Loucy (cell line): ENCODE measurements at regions not wholly inside any gene's neighbourhood (a gene's known extent, or its start where the extent isn't known, plus 50 kb on each side); places are given as distances from the start of the nearest gene placed in this dataset.
"Not testable (repeated sequence)": the region's sequence is repeated elsewhere in the genome, so short reads cannot be mapped to it uniquely, and the experiment has no call there.

Experiments used
- H2AFZ ChIP-seq: fragments of 200-600 bp; sonication (generic); 2 replicates; pipeline ENCODE4 v1.6.0; 2016; ENCODE audit warnings: antibody characterized with exemption, mild to moderate bottlenecking, low read length, moderate library complexity
- H3F3A ChIP-seq: fragments of 200-600 bp; 2 replicates; pipeline ENCODE4 v1.6.0; 2016; ENCODE audit warnings: antibody characterized with exemption, low read depth, mild to moderate bottlenecking
- H3K27me3 ChIP-seq: fragments of 200-600 bp; sonication (generic); 2 replicates; pipeline ENCODE4 v1.6.1; 2014; ENCODE audit warnings: low read length, mild to moderate bottlenecking; ENCODE audit not compliant: insufficient read depth, poor library complexity, severe bottlenecking
- H3K36me3 ChIP-seq: fragments of 200-600 bp; sonication (generic); 2 replicates; pipeline ENCODE4 v1.6.1; 2016; ENCODE audit warnings: low read length; ENCODE audit not compliant: insufficient read depth
- H3K4me1 ChIP-seq: fragments of 200-600 bp; sonication (generic); 2 replicates; pipeline ENCODE4 v1.5.1; 2014; ENCODE audit warnings: low read length, mild to moderate bottlenecking; ENCODE audit not compliant: insufficient read depth, poor library complexity, severe bottlenecking
- H3K4me2 ChIP-seq: fragments of 200-600 bp; sonication (generic); 2 replicates; pipeline ENCODE4 v1.6.0; 2014; ENCODE audit warnings: antibody characterized with exemption, low read length, low read depth, mild to moderate bottlenecking; ENCODE audit not compliant: poor library complexity, severe bottlenecking
- H3K4me3 ChIP-seq: fragments of 200-600 bp; sonication (generic); 2 replicates; pipeline ENCODE4 v1.5.1; 2014; ENCODE audit warnings: low read length, mild to moderate bottlenecking, mixed read lengths; ENCODE audit not compliant: poor library complexity, severe bottlenecking
- H3K79me2 ChIP-seq: fragments of 200-600 bp; sonication (generic); 2 replicates; pipeline ENCODE4 v1.6.1; 2014; ENCODE audit warnings: low read length; ENCODE audit not compliant: insufficient read depth
- H3K9ac ChIP-seq: fragments of 200-600 bp; sonication (generic); 2 replicates; pipeline ENCODE4 v1.6.0; 2014; ENCODE audit warnings: mild to moderate bottlenecking, low read depth, low read length, moderate library complexity; ENCODE audit not compliant: poor library complexity, severe bottlenecking
- H3K9me2 ChIP-seq: fragments of 200-600 bp; sonication (generic); replicated peaks from 2 replicates; pipeline ENCODE4 v1.6.1; 2016; ENCODE audit warnings: low read depth, low read length, mixed read lengths
- H3K9me3 ChIP-seq: fragments of 200-600 bp; sonication (generic); 2 replicates; pipeline ENCODE4 v1.6.1; 2014; ENCODE audit warnings: mild to moderate bottlenecking, antibody characterized with exemption, low read length, low read depth; ENCODE audit not compliant: insufficient read depth
- H4K20me1 ChIP-seq: fragments of 200-600 bp; sonication (generic); 2 replicates; pipeline ENCODE4 v1.6.0; 2014; ENCODE audit warnings: antibody characterized with exemption, low read length, mild to moderate bottlenecking; ENCODE audit not compliant: insufficient read depth, poor library complexity, severe bottlenecking
- CTCF ChIP-seq: fragments of 200-600 bp; sonication (generic); conservative IDR thresholded peaks from 2 replicates; pipeline ENCODE4 v1.5.1; 2014; ENCODE audit warnings: mild to moderate bottlenecking, antibody characterized with exemption, low read length
- EZH2phosphoT487 ChIP-seq: fragments of 200-600 bp; IDR thresholded peaks from 2 replicates; pipeline ENCODE4 v1.6.1; 2018; ENCODE audit warnings: antibody characterized with exemption, mild to moderate bottlenecking, moderate library complexity, borderline replicate concordance

- no peaks in the 10 kb centered on the region; the same call in 1 of the 2 replicates for H3K9me3 ChIP-seq
- no peaks in the 10 kb centered on the region for H4K20me1 ChIP-seq
- H3K4me1 ChIP-seq = no peaks in the 10 kb centered on the region
- no peaks in the 10 kb centered on the region for H3F3A ChIP-seq
- no peaks in the 10 kb centered on the region for H3K79me2 ChIP-seq
- no peak for TF ChIP-seq EZH2phosphoT487
- no peak for TF ChIP-seq CTCF
- 0 out of 2 replicates have a peak overlapping the region, but pooled peaks have one; percentile 40 for H2AFZ ChIP-seq
- H3K36me3 ChIP-seq = no peaks in the 10 kb centered on the region
- H3K9me2 ChIP-seq = no peaks in the 10 kb centered on the region
- no peak overlapping the region for H3K9ac ChIP-seq
- H3K4me3 ChIP-seq = no peak overlapping the region
- H3K4me2 ChIP-seq = no peak overlapping the region
- no peaks in the 10 kb centered on the region for H3K27me3 ChIP-seq
These were observed 61.4 kb upstream of the VCAM1 start for GRCh38 chr1:100657876-100658715.

- Histone ChIP-seq H3F3A (no peaks in the 10 kb centered on the region), H3K9ac (no peak overlapping the region), H2AFZ (no peak overlapping the region), H3K4me1 (no peaks in the 10 kb centered on the region), H3K4me2 (no peak overlapping the region), H3K9me2 (no peaks in the 10 kb centered on the region), H3K27me3 (no peaks in the 10 kb centered on the region), H3K4me3 (no peak overlapping the region), H3K79me2 (no peaks in the 10 kb centered on the region), H3K9me3 (no peaks in the 10 kb centered on the region), H3K36me3 (no peaks in the 10 kb centered on the region), H4K20me1 (no peaks in the 10 kb centered on the region)
- TF ChIP-seq CTCF (no peak), EZH2phosphoT487 (no peak)
These were observed 60.9 kb upstream of the VCAM1 start for GRCh38 chr1:100658716-100659026.

GRCh38 chr1:100661176-100661575 lies 58.4 kb upstream of the VCAM1 start:
- Histone ChIP-seq H3K27me3 (no peaks in the 10 kb centered on the region), H3K4me1 (no peaks in the 10 kb centered on the region), H3K4me3 (no peak overlapping the region), H3K9me3 (no peaks in the 10 kb centered on the region), H3F3A (no peaks in the 10 kb centered on the region), H4K20me1 (no peaks in the 10 kb centered on the region), H3K9ac (no peak overlapping the region), H3K36me3 (no peaks in the 10 kb centered on the region), H3K79me2 (no peaks in the 10 kb centered on the region), H3K4me2 (no peak overlapping the region), H2AFZ (no peak overlapping the region), H3K9me2 (no peaks in the 10 kb centered on the region)
- TF ChIP-seq EZH2phosphoT487 (no peak), CTCF (no peak)

GRCh38 chr1:100668494-100668893 lies 51.0 kb upstream of the VCAM1 start:
- not testable (repeated sequence) for H3K4me1 ChIP-seq, H3K79me2 ChIP-seq, H3K9ac ChIP-seq, H3K9me2 ChIP-seq, H3K4me2 ChIP-seq, H3K27me3 ChIP-seq, H3F3A ChIP-seq, H3K36me3 ChIP-seq, H2AFZ ChIP-seq, H4K20me1 ChIP-seq, H3K4me3 ChIP-seq, H3K9me3 ChIP-seq
